SK-N-SH (cell line): ENCODE measurements at regions not wholly inside any gene's neighbourhood (a gene's known extent, or its start where the extent isn't known, plus 50 kb on each side); places are given as distances from the start of the nearest gene placed in this dataset.

Source experiments
- EP300 ChIP-seq, 2 experiments: IDR thresholded peaks; 2 replicates each; pipeline versions ENCODE4 v1.4.0 to v1.6.1; 2012; ENCODE audit warnings: borderline replicate concordance in 1 of 2, low read depth in 1 of 2, low read length in 1 of 2
- FOXM1 ChIP-seq: IDR thresholded peaks from 2 replicates; pipeline ENCODE4 v1.4.0; 2012; ENCODE audit warnings: low read depth, mild to moderate bottlenecking
- MEF2A ChIP-seq: IDR thresholded peaks from 2 replicates; pipeline ENCODE4 v1.4.0; 2012; ENCODE audit warnings: low read depth, borderline replicate concordance
- TAF1 ChIP-seq: IDR thresholded peaks from 2 replicates; pipeline ENCODE4 v1.6.1; 2012; ENCODE audit warnings: low read depth, mild to moderate bottlenecking, low read length, moderate library complexity, borderline replicate concordance
- TCF12 ChIP-seq: IDR thresholded peaks from 2 replicates; pipeline ENCODE4 v1.4.0; 2012
- TF ChIP-seq, protein P1 (sequence below): fragments of 200-600 bp; sonication (generic); IDR thresholded peaks from 2 replicates; pipeline ENCODE4 v1.6.1; 2017; ENCODE audit warnings: antibody characterized with exemption, mild to moderate bottlenecking, moderate library complexity

DNA sequence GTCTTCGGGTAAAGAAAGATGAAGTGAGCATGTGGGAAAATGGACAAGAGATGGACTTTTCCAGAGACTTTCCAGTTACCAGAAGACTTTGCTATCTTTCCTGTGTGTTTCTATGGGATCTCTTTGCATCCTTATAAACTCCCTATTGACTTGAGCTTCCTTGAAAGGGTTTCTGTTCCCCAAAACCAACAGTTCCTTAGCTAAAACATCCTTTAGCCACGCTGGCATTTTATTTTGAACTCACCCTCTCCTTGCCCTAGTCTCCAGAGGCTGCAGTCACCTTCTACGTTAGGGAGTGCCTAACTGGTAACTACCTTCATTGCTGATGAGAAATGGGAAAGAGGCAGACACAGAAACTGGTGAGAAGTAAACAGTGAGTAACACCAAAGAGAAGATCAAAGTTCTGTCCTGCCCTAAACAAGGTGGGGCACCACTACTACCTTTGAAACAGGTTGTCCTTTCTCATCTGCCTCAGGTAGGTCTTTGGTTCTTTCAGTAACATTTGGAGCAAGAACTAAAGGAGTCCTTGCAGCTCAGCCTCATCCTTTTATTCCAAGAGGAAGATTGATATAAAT is 402.9 kb downstream of the ENC1 start:
- TF ChIP-seq TCF12 (no peak), FOXM1 (no peak), MEF2A (no peak), EP300 (IDR thresholded peaks at IDR 0.05; ENCODE audit: borderline replicate concordance in 1 of 2, low read depth in 1 of 2, low read length in 1 of 2) (no peak), TAF1 (no peak)
- TF ChIP-seq, protein P1, sequence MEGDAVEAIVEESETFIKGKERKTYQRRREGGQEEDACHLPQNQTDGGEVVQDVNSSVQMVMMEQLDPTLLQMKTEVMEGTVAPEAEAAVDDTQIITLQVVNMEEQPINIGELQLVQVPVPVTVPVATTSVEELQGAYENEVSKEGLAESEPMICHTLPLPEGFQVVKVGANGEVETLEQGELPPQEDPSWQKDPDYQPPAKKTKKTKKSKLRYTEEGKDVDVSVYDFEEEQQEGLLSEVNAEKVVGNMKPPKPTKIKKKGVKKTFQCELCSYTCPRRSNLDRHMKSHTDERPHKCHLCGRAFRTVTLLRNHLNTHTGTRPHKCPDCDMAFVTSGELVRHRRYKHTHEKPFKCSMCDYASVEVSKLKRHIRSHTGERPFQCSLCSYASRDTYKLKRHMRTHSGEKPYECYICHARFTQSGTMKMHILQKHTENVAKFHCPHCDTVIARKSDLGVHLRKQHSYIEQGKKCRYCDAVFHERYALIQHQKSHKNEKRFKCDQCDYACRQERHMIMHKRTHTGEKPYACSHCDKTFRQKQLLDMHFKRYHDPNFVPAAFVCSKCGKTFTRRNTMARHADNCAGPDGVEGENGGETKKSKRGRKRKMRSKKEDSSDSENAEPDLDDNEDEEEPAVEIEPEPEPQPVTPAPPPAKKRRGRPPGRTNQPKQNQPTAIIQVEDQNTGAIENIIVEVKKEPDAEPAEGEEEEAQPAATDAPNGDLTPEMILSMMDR = no peak
